Activated naive CD8-positive, alpha-beta T cell treated with anti-CD3 and anti-CD28 coated beads, Interleukin-2, amount 50 U/mL, for 24 hours (primary cell): ENCODE measurements at regions not wholly inside any gene's neighbourhood (a gene's known extent, or its start where the extent isn't known, plus 50 kb on each side); places are given as distances from the start of the nearest gene placed in this dataset.
A peak's percentile ranks its signal among the peaks of the same experiment; 100 is the strongest.

Source experiments
- ATAC-seq: fragments of 150-1000 bp; cut with Tn5 transposase; one replicate; pipeline ENCODE4 v1.10.0; 2021
- DNase-seq: peaks from one replicate; pipeline ENCODE4 v3.0.0; 2021
- H3K27ac Mint-ChIP-seq: one replicate; pipeline ENCODE4 v1.8.0; 2021; ENCODE audit warnings: mild to moderate bottlenecking, mixed read lengths
- H3K27me3 Mint-ChIP-seq: one replicate; pipeline ENCODE4 v1.8.0; 2021; ENCODE audit warnings: mixed read lengths
- H3K36me3 Mint-ChIP-seq: one replicate; pipeline ENCODE4 v1.8.0; 2021; ENCODE audit warnings: low read depth, mixed read lengths
- H3K4me1 Mint-ChIP-seq: one replicate; pipeline ENCODE4 v1.8.0; 2021; ENCODE audit warnings: mixed read lengths
- H3K4me3 Mint-ChIP-seq: one replicate; pipeline ENCODE4 v1.8.0; 2021; ENCODE audit warnings: mild to moderate bottlenecking, moderate library complexity, mixed read lengths
- H3K9me3 Mint-ChIP-seq: one replicate; pipeline ENCODE4 v1.8.0; 2021; ENCODE audit warnings: mixed read lengths

DNA sequence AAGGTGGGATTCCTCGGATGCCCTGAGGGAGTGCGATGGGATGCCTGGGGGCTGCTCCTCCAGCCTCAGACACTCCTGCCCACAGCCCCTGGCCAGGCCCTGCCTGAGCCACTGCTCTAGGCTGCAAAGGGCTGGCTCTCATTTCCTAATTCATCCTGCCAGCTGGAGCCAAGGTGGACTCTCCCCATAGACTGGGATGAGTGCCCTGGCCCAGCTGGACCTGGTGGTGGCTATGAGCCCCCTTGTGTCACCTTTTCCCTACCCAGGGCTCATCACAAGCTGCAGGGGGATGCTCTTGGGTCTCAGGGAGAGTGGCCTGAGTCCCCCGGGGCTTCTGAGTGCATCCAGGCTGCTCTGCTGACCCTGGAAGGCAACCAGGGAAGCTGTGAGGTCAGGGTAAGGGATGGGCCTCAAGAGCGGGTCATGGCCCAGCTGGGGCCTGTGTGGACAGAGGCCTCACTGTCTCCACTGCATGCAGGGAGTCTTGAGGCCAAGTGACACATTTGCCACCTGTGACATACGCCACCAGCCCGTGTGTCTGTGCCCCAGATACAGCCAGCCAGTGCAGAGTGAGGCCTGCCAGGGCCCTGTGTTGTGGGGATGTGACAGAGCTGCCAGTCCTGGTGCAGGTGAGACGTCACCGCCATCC is 102.7 kb upstream of the IER5L start:
- no peaks in the 10 kb centered on the region for H3K9me3 Mint-ChIP-seq
- ATAC-seq: no peak
- H3K4me1 Mint-ChIP-seq: no peaks in the 10 kb centered on the region
- no peak overlapping the region for H3K4me3 Mint-ChIP-seq
- peaks cover 4% of the 10 kb centered on the region for H3K27me3 Mint-ChIP-seq
- DNase-seq: no peak
- H3K36me3 Mint-ChIP-seq: no peaks in the 10 kb centered on the region
- H3K27ac Mint-ChIP-seq: no peak overlapping the region

GRCh38 chr9:129280236-129280622 is 102.2 kb upstream of the IER5L start:
- peaks cover 8% of the 10 kb centered on the region for H3K27me3 Mint-ChIP-seq
- no peak for DNase-seq
- no peak overlapping the region for H3K4me3 Mint-ChIP-seq
- no peaks in the 10 kb centered on the region for H3K9me3 Mint-ChIP-seq
- no peaks in the 10 kb centered on the region for H3K36me3 Mint-ChIP-seq
- no peak for ATAC-seq
- H3K4me1 Mint-ChIP-seq: no peaks in the 10 kb centered on the region
- no peak overlapping the region for H3K27ac Mint-ChIP-seq

GRCh38 chr9:129278391-129279237 is 100.6 kb upstream of the IER5L start:
- Mint-ChIP-seq H3K27ac (no peak overlapping the region), H3K36me3 (no peaks in the 10 kb centered on the region), H3K9me3 (no peaks in the 10 kb centered on the region), H3K4me3 (no peak overlapping the region), H3K4me1 (no peaks in the 10 kb centered on the region), H3K27me3 (peaks cover 10% of the 10 kb centered on the region)
- DNase-seq (no peak), ATAC-seq (no peak)

GRCh38 chr9:129276486-129277230 is 98.6 kb upstream of the IER5L start:
- H3K27ac Mint-ChIP-seq: no peak overlapping the region
- peaks cover 10% of the 10 kb centered on the region for H3K27me3 Mint-ChIP-seq
- H3K36me3 Mint-ChIP-seq: no peaks in the 10 kb centered on the region
- peaks cover 9% of the 10 kb centered on the region for H3K4me1 Mint-ChIP-seq
- ATAC-seq: no peak
- no peaks in the 10 kb centered on the region for H3K9me3 Mint-ChIP-seq
- DNase-seq: no peak
- no peak overlapping the region for H3K4me3 Mint-ChIP-seq

- Mint-ChIP-seq H3K36me3 (no peaks in the 10 kb centered on the region), H3K9me3 (no peaks in the 10 kb centered on the region), H3K27ac (no peak overlapping the region), H3K4me3 (no peak overlapping the region), H3K27me3 (peaks cover 10% of the 10 kb centered on the region), H3K4me1 (peaks cover 18% of the 10 kb centered on the region)
- no peak for DNase-seq
- no peak for ATAC-seq
Measured at GRCh38 chr9:129275626-129276247, 97.7 kb upstream of the IER5L start.

DNA sequence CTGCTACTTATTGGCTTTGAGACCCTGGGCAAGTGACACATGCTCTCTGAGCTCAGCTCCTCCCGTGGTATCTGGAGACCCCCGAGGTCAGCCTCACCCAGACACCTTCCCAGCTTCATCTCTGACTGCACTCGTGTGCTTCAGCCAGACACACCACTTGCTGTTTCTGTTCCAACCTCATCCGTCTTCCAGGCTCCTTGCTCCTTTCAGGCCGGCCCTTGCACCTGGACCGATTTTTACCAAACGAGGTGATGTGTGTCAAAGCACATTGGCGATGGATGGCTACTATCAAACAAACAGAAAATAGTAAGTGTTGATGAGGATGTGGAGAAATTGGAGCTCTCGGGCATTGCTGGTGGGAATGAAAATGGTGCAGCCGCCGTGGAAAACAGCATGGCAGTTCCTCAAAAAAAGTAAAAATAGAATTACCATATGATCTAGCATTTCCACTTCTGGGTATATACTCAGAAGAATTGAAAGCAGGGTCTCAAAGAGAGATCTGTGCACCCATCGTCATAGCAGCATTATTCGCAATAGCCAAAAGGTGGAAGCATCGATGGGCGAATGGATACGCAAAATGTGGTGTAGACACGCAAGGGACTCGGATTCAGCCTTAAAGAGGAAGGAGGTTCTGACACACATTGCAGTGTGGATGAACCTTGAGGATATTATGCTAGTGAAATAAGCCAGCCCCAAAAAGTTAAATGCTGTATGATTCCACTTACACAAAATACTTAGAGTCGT is 96.1 kb upstream of the IER5L start:
- Mint-ChIP-seq H3K4me3 (no peak overlapping the region), H3K9me3 (no peaks in the 10 kb centered on the region), H3K27ac (no peak overlapping the region), H3K36me3 (no peaks in the 10 kb centered on the region), H3K27me3 (peaks cover 10% of the 10 kb centered on the region), H3K4me1 (peaks cover 28% of the 10 kb centered on the region)
- no peak for DNase-seq
- ATAC-seq: no peak

- H3K4me1 Mint-ChIP-seq: peaks cover 30% of the 10 kb centered on the region
- no peak overlapping the region for H3K4me3 Mint-ChIP-seq
- H3K27ac Mint-ChIP-seq: no peak overlapping the region
- no peaks in the 10 kb centered on the region for H3K36me3 Mint-ChIP-seq
- DNase-seq (no peak), ATAC-seq (no peak)
- peaks cover 10% of the 10 kb centered on the region for H3K27me3 Mint-ChIP-seq
- H3K9me3 Mint-ChIP-seq: no peaks in the 10 kb centered on the region
Measured at GRCh38 chr9:129273136-129273895, 95.3 kb upstream of the IER5L start.

DNA sequence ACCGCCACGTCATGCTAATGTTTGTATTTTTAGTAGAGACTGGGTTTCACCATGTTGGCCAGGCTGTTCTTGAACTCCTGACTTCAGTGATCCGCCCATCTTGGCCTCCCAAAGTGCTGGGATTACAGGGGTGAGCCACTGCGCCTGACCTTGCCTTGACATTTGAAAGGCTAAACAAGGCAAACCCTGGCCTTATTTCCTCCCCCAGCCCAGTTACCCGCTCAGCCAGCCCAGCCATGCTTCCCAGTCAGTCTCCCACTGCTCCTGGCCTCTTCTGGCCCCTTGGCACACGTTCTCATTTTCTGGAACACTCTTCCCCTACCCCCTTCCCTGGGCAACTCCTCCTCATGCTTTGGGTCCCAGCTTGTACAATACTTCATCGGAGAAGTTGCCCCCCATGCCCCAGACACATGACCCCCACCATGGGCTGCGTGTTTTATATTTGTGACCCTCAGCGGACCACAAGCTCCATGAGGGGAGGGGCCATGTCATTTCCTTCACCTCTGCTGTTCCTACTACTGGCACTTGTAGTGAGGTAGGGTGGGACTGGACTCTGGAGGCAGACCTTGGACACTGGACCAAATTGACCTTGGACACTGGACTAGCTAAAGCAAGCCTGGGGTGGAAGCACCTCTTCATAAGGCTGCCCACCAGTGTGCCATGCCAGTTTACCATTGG is 94.4 kb upstream of the IER5L start:
- H3K36me3 Mint-ChIP-seq: no peaks in the 10 kb centered on the region
- no peak overlapping the region for H3K27ac Mint-ChIP-seq
- H3K9me3 Mint-ChIP-seq: no peaks in the 10 kb centered on the region
- no peak overlapping the region for H3K4me3 Mint-ChIP-seq
- peaks cover 30% of the 10 kb centered on the region for H3K4me1 Mint-ChIP-seq
- peaks cover 10% of the 10 kb centered on the region for H3K27me3 Mint-ChIP-seq
- DNase-seq (no peak), ATAC-seq (no peak)

GRCh38 chr9:129270903-129271431 is 92.9 kb upstream of the IER5L start:
- Mint-ChIP-seq H3K9me3 (no peaks in the 10 kb centered on the region), H3K4me1 (peaks cover 30% of the 10 kb centered on the region), H3K4me3 (peak overlapping the region; percentile 48), H3K36me3 (no peaks in the 10 kb centered on the region), H3K27me3 (peaks cover 6% of the 10 kb centered on the region), H3K27ac (peak overlapping the region; percentile 52)
- ATAC-seq (peak; percentile 50), DNase-seq (peak; percentile 23)

- ATAC-seq (peak; percentile 89), DNase-seq (peak; percentile 58)
- H3K9me3 Mint-ChIP-seq: no peaks in the 10 kb centered on the region
- H3K4me3 Mint-ChIP-seq: peak overlapping the region; percentile 48
- peak overlapping the region; percentile 60 for H3K27ac Mint-ChIP-seq
- H3K27me3 Mint-ChIP-seq: peaks cover 2% of the 10 kb centered on the region
- H3K4me1 Mint-ChIP-seq: peaks cover 30% of the 10 kb centered on the region
- no peaks in the 10 kb centered on the region for H3K36me3 Mint-ChIP-seq
Measured at GRCh38 chr9:129270205-129270604, 92.1 kb upstream of the IER5L start.

DNA sequence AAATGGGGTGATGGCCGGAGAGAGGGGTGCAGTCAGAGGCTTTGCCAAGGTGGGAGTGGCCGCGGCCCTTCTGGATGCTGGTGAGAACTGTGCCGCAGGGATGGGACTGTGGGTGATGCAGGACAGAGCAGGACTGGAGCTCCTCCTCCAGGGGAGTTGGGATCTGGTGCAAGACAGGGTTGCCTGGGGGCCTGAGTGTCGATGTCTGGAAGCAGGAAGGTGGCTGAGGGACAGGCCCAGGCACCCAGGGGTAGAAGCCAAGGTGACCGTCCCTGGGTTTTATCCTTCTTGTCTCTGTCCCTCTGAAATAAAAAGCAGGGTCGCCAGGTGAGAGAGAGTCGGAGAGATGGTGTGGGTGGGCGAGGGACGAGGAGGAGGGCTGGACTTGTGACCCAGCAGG is 89.1 kb upstream of the IER5L start:
- no peak overlapping the region for H3K27ac Mint-ChIP-seq
- H3K4me3 Mint-ChIP-seq: no peak overlapping the region
- H3K4me1 Mint-ChIP-seq: peaks cover 25% of the 10 kb centered on the region
- H3K36me3 Mint-ChIP-seq: no peaks in the 10 kb centered on the region
- H3K27me3 Mint-ChIP-seq: peaks cover 3% of the 10 kb centered on the region
- no peak for ATAC-seq
- no peak for DNase-seq
- no peaks in the 10 kb centered on the region for H3K9me3 Mint-ChIP-seq

- Mint-ChIP-seq H3K9me3 (no peaks in the 10 kb centered on the region), H3K4me3 (no peak overlapping the region), H3K27ac (no peak overlapping the region), H3K27me3 (peaks cover 3% of the 10 kb centered on the region), H3K36me3 (no peaks in the 10 kb centered on the region), H3K4me1 (peaks cover 24% of the 10 kb centered on the region)
- ATAC-seq (no peak), DNase-seq (no peak)
Measured at GRCh38 chr9:129266536-129266935, 88.5 kb upstream of the IER5L start.

GRCh38 chr9:129264388-129264787 is 86.3 kb upstream of the IER5L start:
- H3K27me3 Mint-ChIP-seq: peaks cover 10% of the 10 kb centered on the region
- H3K9me3 Mint-ChIP-seq: no peaks in the 10 kb centered on the region
- ATAC-seq: no peak
- H3K36me3 Mint-ChIP-seq: no peaks in the 10 kb centered on the region
- H3K4me3 Mint-ChIP-seq: no peak overlapping the region
- DNase-seq: no peak
- H3K4me1 Mint-ChIP-seq: peaks cover 21% of the 10 kb centered on the region
- H3K27ac Mint-ChIP-seq: no peak overlapping the region
